Parathyroid adenoma (tissue), 2 donors: ENCODE measurements at regions not wholly inside any gene's neighbourhood (a gene's known extent, or its start where the extent isn't known, plus 50 kb on each side); places are given as distances from the start of the nearest gene placed in this dataset.
A peak's percentile ranks its signal among the peaks of the same experiment; 100 is the strongest.
"Not testable (repeated sequence)": the region's sequence is repeated elsewhere in the genome, so short reads cannot be mapped to it uniquely, and the experiment has no call there.

Source experiments
- H2AFZ ChIP-seq: fragments of 300-600 bp; sonication (generic); one replicate; pipeline ENCODE4 v1.7.0; 2017; ENCODE audit warnings: antibody characterized with exemption, mild to moderate bottlenecking
- H3K27ac ChIP-seq: fragments of 300-600 bp; sonication (generic); one replicate; pipeline ENCODE4 v1.7.0; 2017
- H3K27me3 ChIP-seq: fragments of 300-600 bp; sonication (generic); one replicate; pipeline ENCODE4 v1.7.0; 2017; ENCODE audit warnings: low read length; ENCODE audit not compliant: control insufficient read depth, insufficient read depth
- H3K36me3 ChIP-seq: fragments of 300-600 bp; sonication (generic); one replicate; pipeline ENCODE4 v1.7.0; 2017; ENCODE audit warnings: low read length; ENCODE audit not compliant: control insufficient read depth, insufficient read depth
- H3K4me1 ChIP-seq: fragments of 300-600 bp; sonication (generic); one replicate; pipeline ENCODE4 v1.7.0; 2017; ENCODE audit warnings: control low read depth
- H3K4me2 ChIP-seq: fragments of 300-600 bp; sonication (generic); one replicate; pipeline ENCODE4 v1.7.0; 2017; ENCODE audit warnings: low read length
- H3K4me3 ChIP-seq: fragments of 300-600 bp; sonication (generic); one replicate; pipeline ENCODE4 v1.7.0; 2017; ENCODE audit warnings: low read depth, low read length
- H3K79me2 ChIP-seq: fragments of 300-600 bp; sonication (generic); one replicate; pipeline ENCODE4 v1.7.0; 2017; ENCODE audit warnings: control low read depth
- H3K9ac ChIP-seq: fragments of 300-600 bp; sonication (generic); one replicate; pipeline ENCODE4 v1.7.0; 2017; ENCODE audit warnings: mild to moderate bottlenecking
- H3K9me3 ChIP-seq: fragments of 300-600 bp; sonication (generic); one replicate; pipeline ENCODE4 v1.7.0; 2017; ENCODE audit warnings: low read length; ENCODE audit not compliant: control insufficient read depth
- TF ChIP-seq, protein P1 (sequence below): fragments of 300-600 bp; sonication (generic); IDR thresholded peaks from one replicate; pipeline ENCODE4 v1.7.0; 2017; ENCODE audit warnings: antibody characterized with exemption, mild to moderate bottlenecking
- donor health status: primary hyperparathyroidism.

DNA sequence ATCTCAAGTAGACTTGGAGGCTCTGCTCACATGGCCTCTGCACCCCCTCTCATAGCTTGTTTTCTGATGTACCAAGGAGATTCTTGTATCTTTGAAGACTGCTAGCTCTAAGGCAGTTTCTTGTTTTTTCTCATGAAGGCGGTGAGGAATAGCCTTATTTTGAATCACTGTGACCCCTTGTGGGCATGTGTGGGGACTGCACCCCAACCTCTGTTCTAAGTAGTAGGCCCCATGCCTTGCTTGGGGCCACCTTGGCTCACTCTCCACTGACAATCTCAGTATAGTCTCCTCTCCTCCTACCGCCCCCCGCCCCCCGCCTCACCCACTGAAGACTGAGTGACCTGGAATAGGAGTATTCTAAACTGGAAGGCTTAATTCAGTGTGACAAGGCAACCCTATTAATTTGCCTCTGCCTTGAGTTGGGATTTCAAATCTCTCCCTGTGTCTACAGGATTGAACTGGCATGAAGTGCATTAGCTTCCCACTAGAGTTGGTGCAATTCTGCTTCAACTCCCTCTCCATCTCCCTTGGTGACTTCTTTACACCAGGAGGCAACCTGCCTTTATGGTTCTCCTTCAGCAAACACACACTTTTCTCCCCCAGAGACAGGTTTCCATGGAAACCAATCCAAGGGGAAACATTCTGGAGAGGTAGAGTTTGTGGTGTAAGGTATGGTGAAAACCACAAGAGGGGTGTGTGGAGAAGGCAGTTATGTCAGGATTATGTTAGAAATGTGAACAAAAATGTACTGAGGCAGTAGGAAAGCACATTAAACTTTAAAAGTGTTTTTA is 75.4 kb upstream of the ECI2 start:
- no peak overlapping the region for H3K27ac ChIP-seq
- H3K36me3 ChIP-seq, result no peaks in the 10 kb centered on the region
- H3K9ac ChIP-seq, result no peak overlapping the region
- no peak overlapping the region for H2AFZ ChIP-seq
- H3K79me2 ChIP-seq, result no peaks in the 10 kb centered on the region
- no peak overlapping the region for H3K4me3 ChIP-seq
- H3K4me2 ChIP-seq, result no peak overlapping the region
- TF ChIP-seq, protein P1, sequence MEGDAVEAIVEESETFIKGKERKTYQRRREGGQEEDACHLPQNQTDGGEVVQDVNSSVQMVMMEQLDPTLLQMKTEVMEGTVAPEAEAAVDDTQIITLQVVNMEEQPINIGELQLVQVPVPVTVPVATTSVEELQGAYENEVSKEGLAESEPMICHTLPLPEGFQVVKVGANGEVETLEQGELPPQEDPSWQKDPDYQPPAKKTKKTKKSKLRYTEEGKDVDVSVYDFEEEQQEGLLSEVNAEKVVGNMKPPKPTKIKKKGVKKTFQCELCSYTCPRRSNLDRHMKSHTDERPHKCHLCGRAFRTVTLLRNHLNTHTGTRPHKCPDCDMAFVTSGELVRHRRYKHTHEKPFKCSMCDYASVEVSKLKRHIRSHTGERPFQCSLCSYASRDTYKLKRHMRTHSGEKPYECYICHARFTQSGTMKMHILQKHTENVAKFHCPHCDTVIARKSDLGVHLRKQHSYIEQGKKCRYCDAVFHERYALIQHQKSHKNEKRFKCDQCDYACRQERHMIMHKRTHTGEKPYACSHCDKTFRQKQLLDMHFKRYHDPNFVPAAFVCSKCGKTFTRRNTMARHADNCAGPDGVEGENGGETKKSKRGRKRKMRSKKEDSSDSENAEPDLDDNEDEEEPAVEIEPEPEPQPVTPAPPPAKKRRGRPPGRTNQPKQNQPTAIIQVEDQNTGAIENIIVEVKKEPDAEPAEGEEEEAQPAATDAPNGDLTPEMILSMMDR, result peak; percentile 61
- no peaks in the 10 kb centered on the region for H3K9me3 ChIP-seq
- H3K4me1 ChIP-seq, result no peaks in the 10 kb centered on the region
- no peaks in the 10 kb centered on the region for H3K27me3 ChIP-seq

DNA sequence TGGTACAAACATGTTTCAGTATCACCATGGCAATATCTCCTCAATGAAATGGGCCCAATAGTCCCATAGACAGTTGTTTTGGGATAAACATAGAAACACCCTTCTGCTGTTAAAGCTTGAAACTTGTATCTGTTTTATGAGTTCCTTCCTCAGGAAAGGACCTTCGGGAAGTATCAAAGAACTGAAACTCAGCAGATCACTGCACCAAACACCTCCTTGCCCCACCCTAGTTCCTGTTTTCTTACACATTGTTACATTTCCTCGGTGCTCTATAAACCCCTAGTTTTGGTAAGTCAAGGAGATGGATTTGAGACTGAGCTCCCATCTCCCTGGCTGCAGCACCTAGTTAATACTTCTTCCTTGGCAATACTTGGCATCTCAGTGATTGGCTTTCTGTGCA is 73.8 kb upstream of the ECI2 start:
- no peak overlapping the region for H3K27ac ChIP-seq
- H3K9ac ChIP-seq, result no peak overlapping the region
- no peaks in the 10 kb centered on the region for H3K4me1 ChIP-seq
- H3K27me3 ChIP-seq, result no peaks in the 10 kb centered on the region
- H3K79me2 ChIP-seq, result no peaks in the 10 kb centered on the region
- H3K4me3 ChIP-seq, result no peak overlapping the region
- no peaks in the 10 kb centered on the region for H3K36me3 ChIP-seq
- TF ChIP-seq, protein P1, result no peak
- no peak overlapping the region for H3K4me2 ChIP-seq
- H2AFZ ChIP-seq, result no peak overlapping the region
- H3K9me3 ChIP-seq, result no peaks in the 10 kb centered on the region

DNA sequence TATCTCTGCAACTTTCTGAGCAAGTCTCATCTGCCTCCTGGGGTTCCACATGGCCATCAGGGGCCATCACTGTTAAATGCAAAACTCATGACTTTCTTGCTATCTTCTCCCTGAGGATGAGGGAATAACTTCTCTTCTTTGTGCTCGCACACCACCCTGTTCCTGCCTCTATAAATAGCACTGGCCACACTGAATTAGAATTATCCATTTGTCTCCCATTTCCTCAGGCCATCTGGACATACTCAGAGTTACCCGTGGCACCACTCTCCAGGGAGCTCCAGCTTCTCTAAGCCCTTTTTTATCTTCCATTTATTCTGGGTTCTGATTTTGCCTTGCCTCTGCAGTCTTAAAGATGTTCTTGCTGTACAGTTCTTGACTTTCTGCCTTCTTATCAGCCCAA is 72.8 kb upstream of the ECI2 start:
- TF ChIP-seq, protein P1, result no peak
- Histone ChIP-seq H3K36me3 (no peaks in the 10 kb centered on the region), H3K4me2 (no peak overlapping the region), H3K79me2 (no peaks in the 10 kb centered on the region), H3K4me3 (no peak overlapping the region), H3K27ac (no peak overlapping the region), H3K27me3 (no peaks in the 10 kb centered on the region), H3K9me3 (no peaks in the 10 kb centered on the region), H3K9ac (no peak overlapping the region), H2AFZ (no peak overlapping the region), H3K4me1 (no peaks in the 10 kb centered on the region)

DNA sequence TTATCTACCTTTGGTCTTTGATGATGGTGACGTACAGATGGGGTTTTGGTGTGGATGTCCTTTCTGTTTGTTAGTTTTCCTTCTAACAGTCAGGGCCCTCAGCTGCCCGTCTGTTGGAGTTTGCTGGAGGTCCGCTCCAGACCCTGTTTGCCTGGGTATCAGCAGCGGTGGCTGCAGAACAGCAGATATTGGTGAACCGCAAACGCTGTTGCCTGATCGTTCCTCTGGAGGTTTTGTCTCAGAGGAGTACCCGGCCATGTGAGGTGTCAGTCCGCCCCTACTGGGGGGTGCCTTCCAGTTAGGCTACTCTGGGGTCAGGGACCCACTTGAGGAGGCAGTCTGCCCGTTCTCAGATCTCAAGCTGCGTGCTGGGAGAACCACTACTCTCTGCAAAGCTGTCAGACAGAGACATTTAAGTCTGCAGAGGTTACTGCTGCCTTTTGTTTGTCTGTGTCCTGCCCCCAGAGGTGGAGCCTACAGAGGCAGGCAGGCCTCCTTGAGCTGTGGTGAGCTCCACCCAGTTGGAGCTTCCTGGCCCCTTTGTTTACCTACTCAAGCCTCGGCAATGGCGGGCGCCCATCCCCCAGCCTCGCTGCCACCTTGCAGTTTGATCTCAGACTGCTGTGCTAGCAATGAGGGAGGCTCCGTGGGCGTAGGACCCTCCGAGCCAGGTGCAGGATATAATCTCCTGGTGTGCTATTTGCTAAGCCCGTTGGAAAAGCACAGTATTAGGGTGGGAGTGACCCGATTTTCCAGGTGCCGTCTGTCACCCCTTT is 68.5 kb upstream of the ECI2 start:
- H3K79me2 ChIP-seq, H2AFZ ChIP-seq, H3K4me2 ChIP-seq, H3K27ac ChIP-seq, H3K27me3 ChIP-seq, H3K4me3 ChIP-seq, H3K4me1 ChIP-seq, H3K36me3 ChIP-seq, H3K9me3 ChIP-seq, H3K9ac ChIP-seq: not testable (repeated sequence)

DNA sequence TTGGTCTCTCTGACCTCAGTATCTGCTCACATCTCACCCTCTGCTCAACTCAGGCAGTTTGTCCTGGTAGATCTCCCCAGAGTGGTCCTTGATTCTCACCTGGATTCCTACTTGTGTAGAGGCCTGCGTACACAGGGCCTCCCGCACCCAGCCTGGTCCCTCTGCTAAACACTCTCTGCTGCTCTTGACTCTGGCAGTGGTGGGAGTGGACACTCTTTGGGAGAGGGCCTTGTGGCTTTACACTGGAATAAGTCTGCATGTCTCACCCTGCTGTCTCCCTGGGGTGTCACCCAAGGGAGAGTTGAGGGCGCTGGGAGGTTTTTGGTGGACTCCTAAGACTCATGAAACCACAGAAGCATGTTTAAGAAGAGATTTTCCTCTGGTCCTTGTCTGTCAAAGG is 57.3 kb upstream of the ECI2 start:
- H3K4me2 ChIP-seq, result no peak overlapping the region
- TF ChIP-seq, protein P1, result no peak
- no peaks in the 10 kb centered on the region for H3K9me3 ChIP-seq
- no peaks in the 10 kb centered on the region for H3K79me2 ChIP-seq
- no peaks in the 10 kb centered on the region for H3K4me1 ChIP-seq
- H3K36me3 ChIP-seq, result no peaks in the 10 kb centered on the region
- H3K9ac ChIP-seq, result no peak overlapping the region
- no peak overlapping the region for H3K4me3 ChIP-seq
- no peak overlapping the region for H2AFZ ChIP-seq
- no peaks in the 10 kb centered on the region for H3K27me3 ChIP-seq
- no peak overlapping the region for H3K27ac ChIP-seq
